DMS 273 treated with DMSO at 0.1 percent for 48 hours (cell line): ENCODE measurements at regions not wholly inside any gene's neighbourhood (a gene's known extent, or its start where the extent isn't known, plus 50 kb on each side); places are given as distances from the start of the nearest gene placed in this dataset.

Experiments used
- DNase-seq: peaks from one replicate; lab custom pipeline; 2025; lab: John Stamatoyannopoulos, UW

DNA sequence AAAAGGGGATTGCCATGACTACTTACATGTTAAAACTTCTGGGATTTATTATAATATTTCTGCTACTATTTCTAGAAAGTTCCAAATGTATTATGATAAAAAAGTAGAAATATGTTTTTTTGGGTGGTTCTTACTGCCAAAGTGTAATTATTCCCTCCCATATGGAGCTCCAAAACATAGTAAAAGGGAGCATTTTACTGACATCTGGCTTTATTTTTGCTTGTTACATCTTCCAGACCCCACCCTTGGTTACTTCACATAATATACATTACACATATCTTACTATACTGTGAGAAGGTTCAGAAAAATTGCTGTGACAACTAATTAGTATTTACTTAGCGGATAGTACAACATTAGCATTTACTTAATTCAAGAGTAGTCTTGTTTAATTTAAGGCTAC, 205.1 kb upstream of the TLL1 start:
- no peak for DNase-seq

DNA sequence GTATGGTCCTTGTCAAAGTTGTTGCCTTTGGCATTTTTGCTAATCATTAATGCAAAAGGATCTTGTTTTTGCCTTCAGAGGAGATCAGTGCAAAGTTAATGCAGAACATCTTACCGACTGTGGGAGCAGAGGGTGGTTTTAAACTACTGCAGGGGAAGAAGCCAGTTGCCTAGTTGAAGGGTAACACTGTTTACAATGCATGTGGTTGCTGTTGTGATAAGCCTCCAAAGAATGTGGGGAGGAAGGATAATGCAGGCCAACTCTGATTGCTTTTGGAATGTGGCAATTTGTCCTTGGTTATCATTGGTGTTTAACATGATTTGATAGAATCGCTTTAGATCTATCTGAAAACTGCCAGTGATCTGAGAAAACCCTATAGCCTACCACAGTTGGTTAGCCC, 204.3 kb upstream of the TLL1 start:
- DNase-seq: no peak

DNA sequence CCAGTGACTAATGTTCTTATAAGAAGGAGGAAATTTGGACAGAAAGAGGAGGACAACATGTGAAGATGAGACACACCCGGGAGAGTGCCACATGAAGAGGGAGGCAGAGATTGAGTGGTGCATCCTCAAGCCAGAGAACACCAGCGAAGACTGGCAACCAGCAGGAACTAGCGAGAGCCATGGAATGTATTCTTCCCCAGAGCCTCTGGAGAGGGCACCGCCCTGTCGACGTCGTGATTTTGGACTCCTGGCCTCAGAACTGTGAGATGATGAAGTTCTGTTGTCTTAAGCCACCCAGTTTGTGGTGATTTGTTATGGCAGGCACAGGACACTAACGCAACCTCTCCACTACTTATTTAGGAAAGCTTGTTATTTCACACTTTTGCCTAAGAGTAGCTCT, 196.0 kb upstream of the TLL1 start:
- DNase-seq: no peak

DNA sequence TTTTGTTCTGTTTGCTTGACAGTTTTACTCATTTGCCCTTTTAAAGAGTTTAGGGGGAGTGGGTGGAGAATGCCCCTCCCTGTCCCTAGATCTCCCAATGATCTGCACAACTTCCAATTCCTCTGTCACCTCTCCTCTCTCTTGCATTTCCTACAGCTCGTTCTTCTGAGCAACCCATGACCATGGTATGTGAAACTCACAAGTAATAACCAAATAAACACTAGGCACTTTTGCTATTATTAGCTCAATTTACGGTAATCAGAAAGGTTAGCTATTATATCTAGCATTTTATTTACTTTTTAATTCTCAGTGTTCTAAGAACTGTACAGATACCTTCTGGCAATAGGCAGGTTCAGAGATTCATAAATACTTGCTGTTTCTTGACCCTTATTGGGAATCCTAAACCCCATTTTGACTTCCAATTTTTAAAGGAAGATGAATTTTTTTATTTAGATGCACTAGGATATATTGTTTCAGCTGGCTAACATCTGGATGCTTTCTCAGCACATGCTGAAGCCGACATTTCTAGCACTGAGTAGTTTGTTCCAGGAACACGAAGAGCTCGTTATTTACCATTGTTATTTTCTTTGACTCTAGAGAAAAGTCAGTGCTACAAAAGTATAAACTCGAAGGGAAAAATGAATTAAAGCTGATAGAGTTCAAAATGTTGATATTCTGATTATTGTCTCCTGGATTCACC, 194.7 kb upstream of the TLL1 start:
- DNase-seq: no peak

DNA sequence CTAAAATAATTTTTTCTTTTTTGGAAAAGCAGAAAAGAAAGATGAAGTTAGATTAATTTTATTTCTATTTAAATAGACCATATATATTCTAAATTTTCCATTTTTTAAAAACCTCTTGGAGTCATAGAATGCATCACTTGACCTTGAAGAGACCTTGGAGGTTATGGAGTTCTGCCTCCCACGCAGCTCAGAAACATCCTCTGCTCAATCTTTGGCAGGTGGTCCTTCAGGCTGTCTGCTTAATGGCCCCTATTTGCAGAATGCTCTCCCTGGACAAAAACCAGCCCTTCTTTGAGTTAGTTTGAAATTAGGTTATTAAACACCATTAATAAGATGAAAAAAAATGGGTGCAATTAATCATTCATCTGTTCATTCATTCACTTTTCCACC, 194.1 kb upstream of the TLL1 start:
- no peak for DNase-seq

DNA sequence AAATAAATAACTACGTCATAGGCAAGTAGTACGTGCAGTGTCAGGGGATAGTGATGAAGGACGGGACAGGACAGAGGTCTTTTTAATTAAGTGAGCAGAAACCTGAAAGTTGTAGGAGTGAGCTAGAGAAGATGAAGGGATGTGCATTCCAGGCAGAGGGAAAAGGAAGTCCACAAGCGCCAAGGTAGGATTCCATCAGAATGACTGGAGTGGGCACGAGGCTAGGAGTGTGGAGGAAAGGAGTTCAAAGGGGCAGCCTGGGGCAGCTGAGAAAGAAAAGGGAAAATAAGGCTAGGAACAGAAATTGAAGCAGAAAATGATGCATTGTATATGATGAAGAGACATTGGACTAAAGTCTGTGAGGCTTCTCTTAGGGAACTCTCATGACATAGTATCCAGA, 192.2 kb upstream of the TLL1 start:
- DNase-seq: no peak

DNA sequence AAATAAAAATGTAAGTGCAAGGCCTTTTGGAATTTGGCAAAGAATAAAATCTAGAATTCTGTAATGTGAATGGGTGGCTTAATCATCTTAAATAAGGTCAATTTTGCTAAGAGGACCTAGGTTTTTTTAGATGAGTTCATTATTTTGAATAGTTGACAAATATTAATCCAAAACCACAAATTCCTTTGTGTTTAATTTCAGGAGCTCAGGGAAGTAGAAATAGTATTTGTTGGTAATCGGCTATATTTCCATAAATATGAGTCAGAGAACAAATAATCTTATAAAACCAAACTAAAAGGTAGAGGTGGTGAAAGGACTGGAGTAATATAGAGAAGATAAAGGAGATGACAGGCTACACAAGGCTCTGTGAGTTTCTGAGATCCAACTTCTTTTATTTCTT, 190.4 kb upstream of the TLL1 start:
- no peak for DNase-seq

DNA sequence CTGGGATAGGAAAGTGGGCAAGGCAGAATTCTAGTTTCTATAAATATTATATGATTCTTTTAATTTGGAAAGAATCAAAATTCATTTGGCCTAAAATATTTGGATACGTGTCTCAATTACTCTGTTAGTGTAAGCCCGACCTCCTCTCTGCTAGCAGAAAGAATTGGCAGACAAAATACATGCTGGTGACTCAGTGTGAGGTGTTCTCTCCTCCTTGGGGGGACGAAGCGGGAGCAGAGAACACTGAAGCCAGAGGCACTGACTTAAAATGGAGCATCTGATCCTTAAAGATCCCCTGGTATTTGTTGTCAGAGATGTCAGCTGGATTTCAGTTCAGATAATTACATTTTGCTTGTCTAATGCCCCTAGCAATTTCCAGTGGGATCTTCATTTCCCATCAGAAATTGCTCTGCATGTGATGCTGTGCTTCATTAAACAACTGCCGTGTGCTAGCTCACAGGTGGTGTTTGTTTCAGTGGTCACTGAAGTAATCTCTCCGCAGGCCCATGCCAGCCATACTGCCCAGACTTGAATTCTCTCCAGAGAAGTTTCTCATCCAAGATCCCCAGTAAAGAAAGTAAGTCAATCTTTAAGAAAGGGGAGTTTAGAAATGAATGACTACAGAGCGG, 188.7 kb upstream of the TLL1 start:
- DNase-seq: no peak

DNA sequence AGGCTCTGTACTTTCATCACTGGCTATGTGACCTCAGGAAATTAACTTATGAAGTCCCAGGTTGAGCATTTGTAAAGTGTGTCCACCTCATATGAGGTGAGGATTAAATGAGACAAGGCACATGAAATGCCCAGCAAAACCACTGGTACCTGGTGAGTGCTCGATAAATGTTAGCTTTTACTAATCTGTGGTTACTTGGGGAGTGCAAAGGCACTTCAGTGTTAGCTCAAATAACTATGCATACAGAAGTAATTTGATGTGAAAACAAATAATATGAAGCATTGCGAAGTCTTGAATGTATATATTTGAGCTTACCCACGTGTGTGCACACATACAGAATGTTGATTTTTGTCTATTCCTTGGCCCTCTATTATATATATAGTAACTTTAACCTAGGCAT, 186.3 kb upstream of the TLL1 start:
- no peak for DNase-seq

DNA sequence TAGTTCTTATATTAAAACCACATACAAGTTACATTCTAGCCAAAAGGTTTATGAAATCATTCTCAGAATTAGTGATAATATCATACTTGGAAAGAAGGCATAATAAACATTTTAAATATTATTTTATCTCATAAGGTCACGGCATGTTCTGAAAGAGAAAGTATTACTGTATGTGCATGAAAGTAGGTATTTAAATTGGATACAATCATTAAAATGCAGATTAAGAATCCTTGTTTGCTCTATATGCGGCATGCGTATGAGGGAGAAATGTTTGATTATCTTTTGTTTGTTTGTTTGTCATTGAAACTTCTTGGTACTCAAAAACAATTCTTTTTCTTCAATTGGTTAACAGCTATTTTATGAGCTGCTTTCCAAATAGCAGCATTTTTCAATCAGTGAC, 183.9 kb upstream of the TLL1 start:
- DNase-seq: no peak

DNA sequence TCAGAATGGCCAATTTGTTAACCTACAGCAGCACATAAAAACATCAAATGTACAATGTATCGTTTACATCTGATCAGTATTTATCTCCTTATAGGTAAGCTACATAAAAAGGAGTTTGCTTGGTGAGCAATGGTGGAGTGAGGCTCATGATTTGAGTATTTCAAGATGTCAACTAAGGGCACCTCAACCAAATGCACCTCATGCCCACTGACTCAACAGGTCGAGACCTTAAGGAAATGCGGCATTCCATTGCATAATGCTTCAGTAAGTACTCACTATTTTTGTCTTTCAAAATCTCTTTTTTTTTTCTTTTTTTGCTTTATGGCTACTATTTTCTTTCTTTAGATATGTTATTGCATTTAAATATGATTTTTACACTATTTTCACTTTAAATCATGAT, 181.0 kb upstream of the TLL1 start:
- no peak for DNase-seq

DNA sequence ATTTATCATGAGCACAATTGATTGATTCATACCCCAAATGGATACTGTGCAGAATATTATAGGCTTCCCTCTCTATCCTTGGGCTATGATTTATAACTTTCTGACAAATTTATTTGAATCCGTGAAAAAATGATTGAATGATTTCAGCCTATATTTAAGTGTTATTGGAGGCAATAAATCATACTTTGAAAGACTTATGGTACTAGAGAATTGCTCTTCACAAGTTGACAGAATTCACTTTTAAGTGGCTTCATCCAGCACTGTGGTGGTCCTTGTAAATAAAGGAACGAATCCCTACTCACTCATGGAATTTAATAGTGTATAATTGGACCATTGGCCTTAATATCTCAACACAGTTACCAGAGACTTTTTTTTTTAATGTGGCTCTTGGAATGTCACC, 174.8 kb upstream of the TLL1 start:
- DNase-seq: no peak

DNA sequence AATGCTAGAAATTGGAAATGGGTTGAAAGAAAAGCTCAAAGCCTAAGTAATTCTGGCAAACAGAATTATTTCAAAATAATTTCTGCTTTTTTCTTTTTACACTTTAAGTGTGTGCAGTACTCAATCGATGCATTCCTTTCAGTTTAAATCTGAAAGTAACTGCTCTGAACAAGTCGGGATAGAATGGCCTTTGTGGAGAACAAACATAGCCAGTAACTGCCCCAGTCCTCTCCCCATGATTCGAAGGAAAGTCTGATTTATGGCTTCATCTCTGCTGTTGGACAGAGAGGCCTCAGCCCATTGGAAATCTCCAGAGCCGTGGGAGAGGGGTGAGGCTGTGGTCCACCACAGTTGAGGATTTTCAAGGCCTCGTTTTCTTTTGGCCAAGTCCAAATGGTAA, 174.0 kb upstream of the TLL1 start:
- no peak for DNase-seq

DNA sequence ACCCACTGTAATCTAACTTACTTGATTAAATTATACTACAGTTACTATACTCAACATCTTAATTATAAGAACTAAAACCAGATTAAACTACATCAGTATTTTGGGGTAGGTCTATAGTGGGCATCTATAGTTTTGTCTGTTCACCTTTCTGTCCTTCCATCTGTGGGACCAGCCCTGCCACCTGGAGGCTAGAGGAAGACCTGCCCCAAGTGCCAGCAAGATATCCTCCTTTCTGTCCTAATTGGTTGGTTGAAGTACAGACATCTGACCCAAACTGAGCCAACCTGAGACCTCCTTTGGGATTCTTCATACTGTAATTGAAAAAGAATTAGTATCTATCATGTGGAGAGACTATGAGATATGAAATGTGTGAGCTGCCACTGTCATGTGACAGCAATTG, 172.2 kb upstream of the TLL1 start:
- no peak for DNase-seq

DNA sequence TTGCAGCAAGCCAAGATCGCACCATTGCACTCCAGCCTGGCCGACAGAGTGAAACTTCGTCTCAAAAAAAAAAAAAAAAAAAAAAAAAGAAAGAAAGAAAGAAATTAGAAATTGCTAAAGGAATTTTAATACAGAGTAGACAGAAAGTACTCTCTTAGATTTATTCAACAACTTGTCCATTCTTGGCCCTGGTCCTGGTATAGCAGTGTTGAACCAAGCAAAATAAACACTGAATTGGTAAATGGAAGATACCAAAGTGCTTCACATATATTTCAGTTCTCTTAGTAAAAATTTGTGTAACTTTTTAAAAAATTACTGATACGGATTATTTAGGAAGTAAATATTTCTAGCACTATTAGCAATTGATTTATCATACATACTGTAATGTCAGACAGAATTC, 165.9 kb upstream of the TLL1 start:
- DNase-seq: no peak

DNA sequence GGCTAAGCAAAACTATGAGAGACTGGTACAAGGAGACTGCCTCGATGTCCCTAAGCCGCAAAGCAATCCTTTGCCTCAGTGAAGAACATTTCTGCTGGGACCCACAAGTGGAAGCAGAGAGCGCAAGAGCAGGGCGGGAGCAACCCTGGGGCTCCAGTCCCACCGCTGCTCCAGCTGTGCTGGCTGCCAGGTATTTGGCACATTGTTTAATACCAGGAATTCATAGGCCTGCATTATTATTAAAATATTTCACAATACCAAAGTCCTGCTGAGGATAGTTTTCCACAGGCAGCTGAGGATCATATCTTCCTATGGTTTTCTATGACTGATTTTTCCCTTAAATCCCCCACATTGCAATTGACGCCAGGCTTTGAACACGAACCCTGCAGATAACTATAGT, 163.5 kb upstream of the TLL1 start:
- no peak for DNase-seq

DNA sequence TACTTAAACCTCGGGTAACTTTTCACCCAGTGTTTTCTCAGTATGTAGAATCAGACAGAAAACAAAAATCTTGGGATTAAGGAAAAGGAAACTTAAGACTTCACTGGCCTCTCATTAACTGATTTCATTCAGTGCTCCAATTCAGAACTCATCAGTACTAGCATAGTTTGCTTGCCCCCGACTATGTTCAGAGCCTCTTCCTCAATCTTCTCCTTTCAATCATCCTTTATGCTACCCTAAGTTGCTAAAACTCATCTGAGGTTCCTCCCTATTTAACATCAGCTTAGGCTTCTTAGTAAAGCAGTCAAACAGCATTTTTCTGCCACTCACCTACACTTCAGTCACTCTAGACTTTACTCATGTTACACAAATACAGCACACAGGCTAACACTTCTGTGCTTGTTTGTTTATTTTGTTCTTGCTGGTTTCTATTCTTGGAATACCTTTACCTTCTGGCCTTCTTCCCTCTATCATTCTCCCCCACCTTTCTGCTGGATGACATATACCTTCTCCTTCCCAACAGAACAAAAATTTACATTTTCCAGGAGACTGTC, 163.0 kb upstream of the TLL1 start:
- DNase-seq: no peak

DNA sequence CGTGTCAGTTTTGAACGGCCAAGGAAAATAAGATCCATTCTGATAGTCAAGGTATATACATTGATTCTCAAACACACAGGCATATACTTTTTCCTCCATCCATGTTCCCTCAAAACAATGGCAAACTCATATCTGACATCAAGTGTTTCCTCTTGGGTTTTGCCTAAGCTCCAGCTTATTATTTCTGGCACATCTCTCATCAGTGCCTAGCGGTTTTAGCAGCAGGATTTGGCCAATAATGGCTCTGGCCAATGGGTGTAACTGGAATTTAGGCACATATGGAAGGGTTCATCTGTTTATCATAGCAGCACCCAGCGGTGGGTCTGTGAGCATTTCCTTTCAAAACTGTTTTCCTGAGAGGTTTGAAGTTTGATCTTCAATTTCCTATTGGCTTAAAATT, 161.6 kb upstream of the TLL1 start:
- no peak for DNase-seq

DNA sequence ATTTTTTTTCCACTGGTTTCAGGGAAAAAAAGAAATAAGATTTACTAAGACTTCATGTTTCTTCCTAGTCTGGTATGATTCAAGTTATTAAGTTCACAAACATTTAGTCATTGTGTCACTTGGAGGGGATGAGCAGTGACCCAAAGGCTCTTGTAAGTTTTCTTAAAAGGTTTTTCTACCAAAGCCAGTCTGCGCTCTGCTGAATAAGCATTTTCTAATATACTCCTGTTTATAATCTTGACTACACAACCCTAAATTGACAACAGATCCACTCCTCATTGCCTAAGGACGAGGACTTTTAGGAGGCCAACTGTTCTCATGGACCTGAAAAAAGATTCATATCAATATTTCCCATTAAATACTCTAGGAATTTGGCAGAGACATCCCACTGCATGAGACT, 161.1 kb upstream of the TLL1 start:
- DNase-seq: no peak

DNA sequence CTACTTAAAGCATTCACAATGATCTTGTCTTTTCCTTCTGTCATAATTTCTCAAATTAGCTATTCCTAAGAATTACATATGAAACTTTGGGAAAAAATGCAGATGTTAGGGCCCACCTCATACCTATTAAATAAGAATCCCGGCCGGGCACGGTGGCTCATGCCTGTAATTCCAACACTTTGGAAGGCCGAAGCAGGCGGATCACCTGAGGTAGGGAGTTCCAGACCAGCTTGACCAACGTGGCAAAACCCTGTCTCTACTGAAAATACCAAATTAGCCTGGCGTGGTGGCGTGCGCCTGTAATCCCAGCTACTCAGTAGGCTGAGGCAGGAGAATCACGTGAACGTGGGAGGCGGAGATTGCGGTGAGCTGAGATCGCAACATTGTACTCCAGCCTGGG, 158.4 kb upstream of the TLL1 start:
- DNase-seq: no peak

DNA sequence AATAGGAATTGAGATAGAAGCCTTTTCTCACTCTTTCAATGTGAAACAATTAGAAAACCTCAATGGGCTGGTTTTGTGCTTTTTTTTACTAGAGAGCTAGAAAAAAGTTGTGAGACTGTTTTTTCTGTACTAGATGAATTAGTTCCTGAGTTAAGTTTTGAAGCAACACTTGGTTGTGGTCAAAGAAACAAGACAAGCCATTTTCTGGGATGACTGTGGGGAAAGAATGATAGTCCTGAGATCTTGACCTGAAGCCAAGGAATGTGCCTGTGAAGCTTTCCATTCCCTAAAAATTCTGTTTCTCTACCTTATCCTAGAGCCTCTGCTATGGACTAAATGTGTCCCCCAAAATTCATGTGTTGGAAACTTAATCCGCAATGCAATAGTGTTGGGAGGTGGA, 157.8 kb upstream of the TLL1 start:
- no peak for DNase-seq

DNA sequence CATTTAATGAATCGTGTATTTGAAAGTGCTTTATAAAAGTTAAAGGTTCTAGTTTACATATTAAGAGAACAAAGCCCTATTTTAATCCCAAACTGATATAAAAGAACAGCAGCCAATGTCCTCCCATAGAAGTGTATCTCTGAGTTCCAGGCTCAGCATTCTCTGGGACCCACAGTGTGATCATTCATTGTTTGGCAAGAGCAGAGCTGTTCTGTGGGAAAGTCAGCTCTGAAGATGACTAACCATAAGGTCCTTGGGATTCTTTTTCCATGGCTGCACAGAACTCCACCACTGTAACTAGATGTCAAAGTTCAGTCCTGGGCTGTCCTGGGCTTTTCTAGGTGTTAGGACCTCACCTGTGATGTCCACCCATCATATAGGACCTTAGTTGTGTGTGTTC, 157.0 kb upstream of the TLL1 start:
- DNase-seq: no peak

DNA sequence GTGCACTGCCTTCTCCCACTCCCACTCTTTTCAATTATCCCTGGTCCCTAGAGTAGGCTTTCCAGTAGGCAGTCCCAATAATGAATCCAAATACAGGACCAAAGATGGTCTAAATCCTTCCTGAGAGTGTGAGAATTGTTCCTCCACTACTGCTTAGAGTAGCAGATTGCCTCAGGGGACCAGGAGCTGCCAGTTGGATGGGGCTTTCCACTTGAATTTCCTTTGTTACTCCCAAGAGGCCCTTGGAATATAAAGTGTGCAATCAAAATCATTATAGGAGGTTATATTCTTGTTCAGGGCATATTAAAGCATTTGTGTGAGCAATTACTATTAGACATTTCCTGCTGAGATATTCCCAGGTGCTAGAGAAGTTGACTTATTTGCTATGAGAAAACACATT, 156.6 kb upstream of the TLL1 start:
- no peak for DNase-seq

DNA sequence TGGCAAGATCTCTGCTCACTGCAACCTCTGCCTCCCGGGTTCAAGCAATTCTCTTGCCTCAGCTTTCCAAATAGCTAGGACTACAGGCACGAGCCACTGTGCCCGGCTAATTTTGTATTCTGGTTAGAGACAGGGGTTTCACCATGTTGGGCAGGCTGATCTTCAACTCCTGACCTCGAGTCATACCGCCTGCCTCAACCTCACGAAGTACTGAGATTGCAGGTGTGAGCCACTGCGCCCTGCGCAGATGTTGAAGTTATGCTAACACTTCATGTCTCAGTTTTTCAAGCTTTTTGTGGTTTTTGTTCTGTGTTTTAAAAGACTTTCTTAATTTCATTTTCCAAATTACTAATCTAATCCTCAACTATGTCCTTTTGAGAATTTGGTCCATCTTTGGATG, 154.4 kb upstream of the TLL1 start:
- DNase-seq: no peak
